ENCODE measurements at regions not wholly inside any gene's neighbourhood (a gene's known extent, or its start where the extent isn't known, plus 50 kb on each side); places are given as distances from the start of the nearest gene placed in this dataset.

GRCh38 chr12:32010631-32011336, 51.6 kb downstream of the RESF1 start:
- no peak overlapping the region for H3K4me3 ChIP-seq (replicated peaks in 1 of 2; ENCODE audit: low read depth in 1 of 2, low read length in 2 of 2)
- ATAC-seq (no peak), DNase-seq (ENCODE audit: low read depth, low spot score) (no peak)
- H3K9ac ChIP-seq (ENCODE audit: low read length), result no peak overlapping the region
- no peaks in the 10 kb centered on the region for H4K20me1 ChIP-seq (ENCODE audit: insufficient read depth)
- H3K9me2 ChIP-seq (ENCODE audit: insufficient read depth), result no peaks in the 10 kb centered on the region
- no peak overlapping the region for H2AFZ ChIP-seq (ENCODE audit: low read depth, low read length, poor library complexity, severe bottlenecking)
- no peaks in the 10 kb centered on the region for H3K9me3 ChIP-seq (ENCODE audit: control insufficient read depth in 1 of 2, insufficient read depth in 1 of 2, low read depth in 1 of 2, low read length in 2 of 2)
- H3K79me2 ChIP-seq (ENCODE audit: insufficient read depth, low read length), result no peaks in the 10 kb centered on the region
- CTCF ChIA-PET, result no interaction called here
- H3K4me2 ChIP-seq (ENCODE audit: low read length), result no peak overlapping the region
- BruUV-seq (replicated peaks), result no TSS peak
- H3K36me3 ChIP-seq (ENCODE audit: control insufficient read depth in 1 of 2, insufficient read depth in 2 of 2, low read length in 2 of 2), result no peaks in the 10 kb centered on the region
- intact Hi-C loops (cut with micrococcal nuclease), result no loop called here
- TF ChIP-seq POLR2AphosphoS5 (IDR thresholded peaks at IDR 0.05; ENCODE audit: low read depth, low read length) (no peak), YY1 (IDR thresholded peaks at IDR 0.05; ENCODE audit: extremely low read depth, insufficient replicate concordance, low read depth, low read length) (no peak), EZH2phosphoT487 (IDR thresholded peaks at IDR 0.05; ENCODE audit: borderline replicate concordance) (no peak), ELF1 (IDR thresholded peaks at IDR 0.05; ENCODE audit: borderline replicate concordance, low read depth) (no peak), REST (IDR thresholded peaks at IDR 0.05; ENCODE audit: low read depth) (no peak), CBX3 (IDR thresholded peaks at IDR 0.05; ENCODE audit: low read depth) (no peak), TCF7L2 (IDR thresholded peaks at IDR 0.05; ENCODE audit: borderline replicate concordance, extremely low read depth, insufficient read depth, insufficient read length) (no peak), FOSL1 (IDR thresholded peaks at IDR 0.05; ENCODE audit: low read depth) (no peak), CEBPB (IDR thresholded peaks at IDR 0.05; ENCODE audit: low read depth) (no peak), CTCF (IDR thresholded peaks at IDR 0.05 in 2 of 3, conservative IDR thresholded peaks at IDR 0.05 in 1 of 3; ENCODE audit: borderline replicate concordance in 1 of 3, insufficient read depth in 1 of 3, low read depth in 2 of 3, low read length in 2 of 3) (no peak), RAD21 (IDR thresholded peaks at IDR 0.05; ENCODE audit: low read depth) (no peak), MAX (IDR thresholded peaks at IDR 0.05) (no peak), SP1 (IDR thresholded peaks at IDR 0.05; ENCODE audit: low read depth) (no peak), ZBTB33 (IDR thresholded peaks at IDR 0.05; ENCODE audit: extremely low read depth, insufficient replicate concordance, low read length) (no peak), JUND (IDR thresholded peaks at IDR 0.05) (no peak)
- RAD21 ChIA-PET (ENCODE audit: low non-redundant PET in 1 of 2, low total read pairs in 2 of 2, uncharacterized antibody in 2 of 2, unreplicated experiment in 2 of 2), result no interaction called here
- H3K27ac ChIP-seq (ENCODE audit: low read depth, low read length), result no peak overlapping the region
- no peaks in the 10 kb centered on the region for H3K4me1 ChIP-seq (ENCODE audit: control insufficient read depth in 1 of 2, insufficient read depth in 2 of 2, low read length in 2 of 2)
- POLR2A ChIA-PET, result no interaction called here
- H3K27me3 ChIP-seq (ENCODE audit: insufficient read depth, low read length), result no peaks in the 10 kb centered on the region
